Endothelial cell of hepatic sinusoid (primary cell): ENCODE measurements at regions not wholly inside any gene's neighbourhood (a gene's known extent, or its start where the extent isn't known, plus 50 kb on each side); places are given as distances from the start of the nearest gene placed in this dataset.
"Not testable (repeated sequence)": the region's sequence is repeated elsewhere in the genome, so short reads cannot be mapped to it uniquely, and the experiment has no call there.

Source experiments
- in situ Hi-C: cut with HindIII; loops from 2 replicates; pipeline ENCODE4 v1.10.0; 2017; ENCODE audit warnings: low sequenced_read_pairs

DNA sequence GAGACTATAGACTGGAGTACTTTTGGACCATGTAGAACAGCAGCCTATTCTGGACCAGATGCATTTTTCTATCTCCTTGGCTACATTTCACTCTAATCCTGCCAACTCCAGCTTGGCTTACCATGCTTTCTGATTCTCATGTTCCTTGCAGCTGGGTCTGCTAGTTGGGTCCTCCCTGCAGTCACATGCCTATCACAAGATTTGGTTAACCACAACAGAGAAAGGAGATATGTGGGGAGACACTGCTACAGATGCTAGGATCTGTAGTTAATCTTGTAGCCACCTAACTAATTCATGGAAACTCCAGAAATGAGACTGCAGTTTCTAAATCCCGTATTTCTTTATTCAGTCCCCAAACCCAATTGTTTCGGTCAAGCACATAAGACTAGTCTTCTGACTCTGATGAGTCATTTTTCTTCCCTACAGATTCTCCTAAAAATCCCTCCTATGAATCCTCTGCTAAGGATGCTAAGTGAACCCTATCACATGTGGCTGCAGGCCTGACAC is 410.6 kb downstream of the DAD1 start:
- in situ Hi-C loops = no loop called here

DNA sequence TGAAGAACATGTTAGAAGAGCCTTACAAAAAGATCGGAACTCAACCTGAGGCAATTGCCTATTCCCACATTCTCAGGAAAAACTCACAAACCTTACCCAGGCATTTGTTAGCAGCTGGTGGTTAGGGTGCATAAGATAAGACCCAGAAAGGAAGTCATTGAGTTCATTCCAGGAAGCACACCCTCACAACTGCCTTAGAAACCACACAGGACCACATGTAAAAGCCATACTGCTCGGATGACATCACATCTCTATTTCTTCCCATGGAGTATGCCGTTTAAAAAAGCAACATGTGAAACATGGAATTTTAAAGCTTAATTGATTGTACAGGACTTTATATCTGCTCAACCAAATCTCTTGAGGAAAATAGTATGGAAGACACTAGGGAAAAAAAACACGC is 411.2 kb downstream of the DAD1 start:
- in situ Hi-C loops = no loop called here

DNA sequence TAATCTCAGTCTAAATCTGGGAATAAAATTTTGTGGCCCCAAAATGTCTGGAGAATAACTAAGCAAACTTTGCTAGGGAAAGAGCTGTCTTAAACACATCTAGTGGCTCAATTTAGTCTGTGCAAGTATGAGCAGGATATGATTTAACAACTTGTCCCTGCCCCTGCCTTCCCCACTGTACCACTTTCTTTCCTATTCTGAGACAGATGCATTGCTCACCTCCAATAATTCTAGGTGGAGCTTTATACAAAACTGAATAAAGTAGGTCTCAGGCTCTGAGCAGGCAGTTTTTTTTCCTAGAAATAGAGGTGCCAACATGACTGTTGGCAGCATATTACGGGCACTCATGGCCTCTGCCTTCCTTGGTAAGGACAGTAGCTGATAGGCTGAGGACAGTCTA is 412.1 kb downstream of the DAD1 start:
- in situ Hi-C loops = no loop called here

DNA sequence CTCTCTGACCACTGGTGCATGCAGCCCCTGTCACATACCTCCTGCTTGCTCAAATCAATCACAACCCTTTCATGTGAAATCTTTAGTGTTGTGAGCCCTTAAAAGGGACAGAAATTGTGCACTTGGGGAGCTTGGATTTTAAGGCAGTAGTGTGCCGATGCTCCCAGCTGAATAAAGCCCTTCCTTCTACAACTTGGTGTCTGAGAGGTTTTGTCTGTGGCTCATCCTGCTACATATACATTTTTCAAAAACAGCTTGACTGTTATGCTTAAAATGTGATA is 413.8 kb downstream of the DAD1 start:
- in situ Hi-C loops = not testable (repeated sequence)

DNA sequence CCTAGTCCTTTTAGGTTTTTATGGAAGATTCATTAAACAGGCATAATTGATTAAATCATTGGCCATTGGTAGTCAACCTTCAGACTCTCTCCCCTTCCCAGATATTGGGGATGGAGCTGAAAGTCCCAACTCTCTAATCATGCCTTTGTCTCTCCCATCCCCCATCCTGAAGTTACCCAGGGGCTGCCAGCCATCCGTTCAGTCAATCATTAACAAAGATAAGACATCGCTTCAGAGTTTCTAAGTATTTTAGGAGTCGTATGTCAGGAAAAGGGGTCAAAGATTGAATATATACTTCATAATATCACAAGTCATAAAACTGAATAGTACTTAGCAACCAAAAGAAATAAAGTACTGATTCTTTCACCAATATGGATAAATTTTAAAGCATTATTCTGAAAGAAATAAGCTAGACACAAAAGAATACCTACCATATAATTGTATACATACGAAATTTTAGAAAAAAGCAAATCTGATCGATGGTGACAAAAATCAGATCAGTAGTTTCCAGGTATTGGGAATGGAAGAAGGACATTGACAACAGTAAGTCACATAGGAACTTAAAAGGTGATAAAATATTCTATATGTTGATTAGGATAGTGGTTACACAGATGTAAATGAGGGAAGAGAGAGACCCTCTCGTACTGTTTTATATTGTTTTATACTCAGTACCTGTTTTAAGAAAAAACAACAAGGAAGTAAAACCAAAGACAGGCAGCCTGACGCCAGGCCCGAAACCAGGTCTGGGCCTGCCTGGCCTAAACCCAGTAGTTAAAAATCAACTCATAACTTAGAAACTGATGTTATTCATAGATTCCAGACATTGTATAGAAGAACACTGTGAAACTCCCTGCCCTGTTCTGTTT is 414.4 kb downstream of the DAD1 start:
- in situ Hi-C loops = no loop called here

DNA sequence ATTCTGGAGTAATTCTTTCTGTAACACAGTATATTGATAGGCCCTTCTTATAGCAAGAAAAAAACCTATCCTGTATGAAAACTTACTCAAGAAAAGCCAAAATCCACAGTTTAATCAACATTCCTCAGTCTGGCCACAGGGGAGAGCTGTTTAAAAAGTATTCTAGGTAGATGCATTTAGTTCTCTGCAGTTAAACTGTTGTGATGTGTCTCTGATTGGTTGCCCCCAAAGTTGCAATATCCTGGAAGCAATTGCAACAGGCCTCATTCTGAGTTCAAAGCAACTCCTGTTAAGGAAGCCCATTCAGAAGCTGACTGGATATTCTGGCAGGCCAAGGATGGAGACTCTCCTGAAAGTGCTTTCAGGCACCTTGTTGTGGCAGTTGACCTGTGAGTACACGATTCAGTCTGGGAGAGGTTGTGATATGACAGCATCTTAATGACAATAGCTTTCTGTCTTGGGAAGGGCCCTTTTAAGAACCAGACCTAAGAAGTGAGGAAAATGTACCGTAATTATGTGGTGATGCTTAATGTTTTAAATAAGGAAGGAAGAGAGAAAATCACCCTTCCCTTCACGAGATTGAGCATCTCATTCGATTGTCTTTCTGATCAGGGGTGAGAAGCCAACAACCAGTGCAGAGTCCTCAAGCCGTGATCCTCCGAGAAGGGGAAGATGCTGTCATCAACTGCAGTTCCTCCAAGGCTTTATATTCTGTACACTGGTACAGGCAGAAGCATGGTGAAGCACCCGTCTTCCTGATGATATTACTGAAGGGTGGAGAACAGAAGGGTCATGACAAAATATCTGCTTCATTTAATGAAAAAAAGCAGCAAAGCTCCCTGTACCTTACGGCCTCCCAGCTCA is 420.7 kb downstream of the DAD1 start:
- in situ Hi-C loops = no loop called here

DNA sequence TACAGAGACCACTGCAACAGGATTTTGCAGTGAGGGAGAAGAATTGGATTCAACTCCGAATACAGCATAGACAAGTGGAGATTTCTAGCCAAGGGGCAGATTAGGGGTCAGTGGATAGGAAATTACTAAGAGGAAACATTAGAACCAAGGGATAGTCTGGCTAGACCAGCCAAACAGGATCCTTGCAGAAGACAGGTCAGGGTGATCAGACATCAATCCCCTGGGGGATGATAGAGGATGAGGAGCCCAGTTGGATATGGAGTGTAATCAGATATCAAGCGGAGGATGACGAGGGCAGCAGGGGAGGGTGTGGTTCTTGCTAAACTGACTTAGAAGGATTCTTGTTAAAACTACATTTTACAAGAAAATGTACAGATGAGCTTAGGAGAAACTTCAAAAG is 424.4 kb downstream of the DAD1 start:
- in situ Hi-C loops = no loop called here

DNA sequence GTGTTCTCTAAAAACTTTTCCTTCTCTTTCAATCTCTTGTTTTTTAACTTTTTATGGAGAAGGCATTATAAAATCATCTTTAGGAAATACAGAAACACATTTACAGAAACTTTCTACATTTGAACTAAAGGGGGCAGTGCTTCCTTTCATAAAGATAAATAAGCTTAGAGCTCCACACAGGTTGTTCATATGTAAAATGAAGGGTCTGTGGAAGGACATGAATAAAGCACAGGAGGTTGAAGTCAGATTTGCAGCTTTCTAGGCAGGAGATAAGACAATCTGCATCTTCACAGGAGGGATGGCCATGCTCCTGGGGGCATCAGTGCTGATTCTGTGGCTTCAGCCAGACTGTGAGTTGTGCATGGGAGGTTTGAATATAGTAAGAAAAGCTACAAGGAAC is 426.0 kb downstream of the DAD1 start:
- in situ Hi-C loops = no loop called here

DNA sequence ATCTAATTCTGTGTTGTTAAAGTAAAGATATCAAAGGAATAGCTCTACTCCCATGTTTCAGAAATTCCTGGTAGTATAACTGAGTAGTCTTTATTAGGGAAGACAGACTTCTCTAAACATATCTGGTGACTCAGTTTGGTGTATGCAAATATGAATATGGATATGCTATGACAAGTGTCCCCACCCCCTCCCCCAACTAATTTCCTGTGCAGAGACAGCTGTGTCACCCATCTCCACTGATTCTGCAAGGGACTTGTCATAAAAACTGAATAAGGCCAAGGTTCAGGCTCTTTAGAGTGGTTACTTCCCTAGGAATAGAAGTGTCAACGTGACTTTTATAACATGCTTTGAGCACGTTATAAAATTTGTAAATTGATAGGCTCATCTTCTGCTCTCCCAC is 429.1 kb downstream of the DAD1 start:
- in situ Hi-C loops = no loop called here

DNA sequence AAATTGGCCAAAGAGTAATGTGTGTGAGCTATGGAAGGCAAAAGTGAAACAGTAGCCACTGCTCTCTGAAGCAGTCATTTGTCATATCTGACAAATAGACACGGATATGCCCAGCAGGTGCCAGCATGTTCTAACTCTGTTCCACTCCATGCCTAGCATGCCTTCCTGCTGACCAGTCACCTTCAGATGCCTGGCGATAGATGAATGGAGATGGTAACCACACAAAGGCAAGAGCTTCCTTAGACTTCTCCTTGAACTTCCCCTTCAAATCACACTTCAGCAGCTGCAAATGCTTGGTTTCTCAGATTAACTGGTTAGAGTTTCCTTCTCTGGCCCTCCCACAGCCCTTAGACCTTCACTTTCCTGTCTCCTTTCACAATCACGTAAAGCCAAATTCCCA is 429.9 kb downstream of the DAD1 start:
- in situ Hi-C loops = no loop called here

DNA sequence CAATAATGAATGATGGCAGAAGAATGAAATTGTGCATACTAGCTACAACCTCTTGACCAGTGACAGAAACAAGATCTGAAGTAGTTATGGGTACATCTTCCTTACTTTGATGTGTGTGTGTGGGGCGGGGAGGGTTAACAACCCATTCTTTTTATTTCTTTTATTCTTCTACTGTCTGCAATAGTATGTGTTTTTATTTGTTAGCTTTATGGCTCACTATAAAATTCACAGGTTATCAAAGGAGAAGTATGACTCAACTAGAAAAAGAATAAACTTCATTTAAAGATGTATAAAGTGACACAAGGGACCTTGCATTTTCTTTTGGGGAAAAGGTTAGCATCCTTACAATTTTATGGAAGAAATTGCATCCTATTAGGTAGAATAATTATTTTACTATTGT is 430.5 kb downstream of the DAD1 start:
- in situ Hi-C loops = no loop called here

DNA sequence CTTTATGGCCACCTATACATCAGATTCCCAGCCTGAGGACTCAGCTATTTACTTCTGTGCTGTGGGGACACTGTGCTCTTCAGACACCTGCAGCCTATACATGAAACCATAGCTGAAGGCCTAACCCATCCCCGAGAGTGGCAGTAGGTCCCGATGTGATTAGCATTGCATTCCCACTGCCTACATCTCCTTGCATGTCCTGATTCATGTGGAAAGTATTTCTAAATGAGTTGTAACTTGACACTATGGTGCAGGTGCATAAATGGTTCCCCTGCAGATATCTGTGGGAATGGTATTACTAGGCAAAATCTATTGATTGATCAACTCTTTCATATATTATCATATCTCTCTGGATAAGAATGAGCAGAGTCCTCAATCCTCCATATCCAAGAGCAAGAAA is 433.5 kb downstream of the DAD1 start:
- in situ Hi-C loops = no loop called here

DNA sequence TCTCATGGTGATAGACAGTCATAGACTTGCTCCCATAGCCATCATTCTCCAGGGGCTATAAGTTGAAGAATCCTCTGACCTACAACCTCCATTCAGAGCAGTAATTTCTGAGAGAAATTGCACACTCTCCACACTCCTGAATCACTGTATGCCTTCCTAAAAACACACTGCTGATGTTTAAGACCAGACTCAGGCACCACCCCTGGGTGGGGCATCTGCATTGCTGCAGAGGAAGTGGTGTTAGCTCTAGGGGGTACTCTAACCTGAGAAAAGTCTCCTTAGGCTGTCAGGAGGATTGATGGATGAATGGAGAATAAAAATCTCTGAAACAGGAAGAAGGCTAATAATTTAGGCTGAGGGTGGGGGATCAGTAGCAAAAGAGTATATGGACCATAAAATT is 436.1 kb downstream of the DAD1 start:
- in situ Hi-C loops = no loop called here

DNA sequence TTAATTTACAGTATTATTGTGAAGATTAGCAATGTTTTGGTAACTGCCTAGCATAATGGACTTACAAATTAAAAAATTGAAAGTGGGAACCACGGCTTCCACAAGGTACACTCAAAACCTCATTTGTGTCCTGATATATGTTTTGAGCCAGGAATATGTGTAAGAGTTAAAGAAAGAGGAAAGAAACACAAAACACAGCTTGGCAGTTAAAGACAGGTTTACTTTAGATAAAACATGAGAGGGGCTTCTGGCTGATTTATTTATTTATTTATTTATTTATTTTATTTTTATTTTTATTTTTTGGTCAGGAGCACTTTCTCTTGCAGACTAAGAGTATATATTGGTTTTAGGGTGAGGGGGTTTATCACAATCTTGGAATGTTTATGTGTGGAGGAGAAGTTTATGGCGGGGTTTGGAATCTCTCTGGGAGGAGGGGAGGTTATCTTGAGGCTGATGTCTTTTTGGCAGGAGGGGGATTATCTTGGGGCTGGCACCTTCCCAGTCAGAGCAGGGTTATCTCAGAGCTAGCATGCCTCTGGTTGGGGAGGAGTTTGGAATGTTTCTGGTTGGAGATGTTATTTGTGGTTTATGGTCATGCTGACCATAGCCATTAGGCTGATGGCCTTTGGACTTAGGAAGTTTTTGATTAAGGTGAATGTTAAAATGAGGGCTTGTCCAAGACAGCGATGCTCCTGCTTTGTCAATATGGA is 436.7 kb downstream of the DAD1 start:
- in situ Hi-C loops = no loop called here

DNA sequence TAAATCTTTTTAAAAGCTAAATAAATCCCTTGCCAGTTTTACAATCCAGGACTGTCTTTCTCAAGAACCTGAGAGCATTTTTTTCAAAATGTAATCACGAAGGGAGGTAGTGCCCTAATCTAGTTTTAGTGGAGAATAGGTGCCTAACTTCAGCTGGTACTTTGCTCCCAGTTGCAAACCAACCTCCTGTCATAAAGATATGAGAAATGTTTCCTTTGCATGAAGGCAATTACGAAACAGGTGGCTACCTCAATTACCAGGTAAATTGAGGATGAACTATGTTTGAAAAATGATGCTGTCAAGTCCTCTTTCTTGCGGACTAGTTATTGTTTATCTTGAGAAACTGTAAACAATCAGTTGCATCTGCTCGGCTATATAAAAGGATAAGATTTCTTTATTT is 437.9 kb downstream of the DAD1 start:
- in situ Hi-C loops = no loop called here

DNA sequence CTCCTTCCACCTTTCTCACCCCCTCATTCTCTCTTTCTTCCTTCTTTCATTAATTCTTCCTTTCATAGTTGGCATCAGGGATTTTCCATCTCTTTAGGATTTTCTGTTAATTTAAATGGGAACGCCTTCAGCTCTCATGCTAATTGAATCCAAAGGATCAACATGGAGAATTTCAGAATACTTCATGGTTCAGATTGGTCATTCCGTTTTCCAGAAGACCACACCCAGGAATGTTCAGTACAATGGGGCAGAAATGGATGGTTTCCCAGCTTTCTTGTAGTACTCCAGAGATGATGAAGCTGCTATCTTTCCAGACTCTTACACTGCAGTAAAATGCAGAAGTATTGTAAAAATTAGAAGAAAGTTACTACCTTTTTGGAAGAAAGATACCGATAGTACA is 440.0 kb downstream of the DAD1 start:
- in situ Hi-C loops = no loop called here

DNA sequence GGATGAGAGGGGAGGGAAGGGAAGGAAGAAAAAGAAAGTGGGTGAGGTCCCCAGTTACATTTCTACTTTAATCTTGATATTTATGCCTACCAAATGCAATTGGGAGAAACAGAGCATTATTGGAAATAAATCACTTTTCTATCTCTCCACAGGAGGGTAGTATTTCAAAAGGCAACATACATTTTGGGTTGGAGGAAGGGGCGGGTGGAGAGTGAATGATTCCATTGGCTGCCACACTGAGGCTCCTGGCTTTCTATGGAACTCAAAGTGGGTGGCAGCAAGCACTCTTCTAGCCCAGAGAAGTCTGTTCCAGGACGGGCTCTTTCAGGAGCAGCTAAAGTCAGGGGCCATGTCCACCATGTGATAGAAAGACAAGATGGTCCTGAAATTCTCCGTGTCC is 441.3 kb downstream of the DAD1 start:
- in situ Hi-C loops = no loop called here

DNA sequence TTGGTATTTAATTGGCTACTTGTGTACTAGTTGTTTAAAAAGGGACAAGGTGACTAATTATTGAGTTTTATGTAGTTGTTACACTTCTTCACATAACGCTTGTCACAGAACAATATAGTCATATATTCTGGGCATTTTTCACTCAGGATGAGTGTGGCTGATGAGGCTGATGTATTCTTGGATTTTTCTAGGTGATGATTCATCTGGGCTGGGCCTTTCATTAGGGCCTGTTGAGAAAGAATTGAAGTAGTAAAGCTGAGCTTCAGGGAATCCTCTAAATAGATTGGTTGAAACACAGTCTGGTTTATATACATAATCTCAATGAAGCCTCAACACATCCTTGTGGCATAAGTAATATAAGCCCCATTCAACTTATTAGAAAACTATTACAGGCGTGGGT is 445.7 kb downstream of the DAD1 start:
- in situ Hi-C loops = no loop called here

DNA sequence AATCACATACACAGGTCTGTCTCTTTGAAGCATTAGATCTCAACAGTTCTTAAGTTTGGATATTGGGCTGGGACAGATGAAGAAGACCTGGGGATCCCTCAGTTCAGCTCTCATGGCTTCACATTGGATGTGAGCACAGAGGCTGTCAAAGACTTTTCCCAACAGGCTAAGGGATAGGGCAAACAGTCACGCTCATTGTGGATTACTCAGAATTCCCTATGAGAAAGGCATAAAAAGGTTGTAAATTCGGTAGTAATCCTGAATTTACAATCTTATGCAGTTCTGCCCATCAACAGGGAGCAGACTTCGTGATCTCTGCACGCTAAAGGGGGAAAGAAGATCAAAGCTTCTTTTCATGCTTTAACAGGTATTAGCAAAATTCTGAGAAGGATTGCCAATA is 448.4 kb downstream of the DAD1 start:
- in situ Hi-C loops = no loop called here

DNA sequence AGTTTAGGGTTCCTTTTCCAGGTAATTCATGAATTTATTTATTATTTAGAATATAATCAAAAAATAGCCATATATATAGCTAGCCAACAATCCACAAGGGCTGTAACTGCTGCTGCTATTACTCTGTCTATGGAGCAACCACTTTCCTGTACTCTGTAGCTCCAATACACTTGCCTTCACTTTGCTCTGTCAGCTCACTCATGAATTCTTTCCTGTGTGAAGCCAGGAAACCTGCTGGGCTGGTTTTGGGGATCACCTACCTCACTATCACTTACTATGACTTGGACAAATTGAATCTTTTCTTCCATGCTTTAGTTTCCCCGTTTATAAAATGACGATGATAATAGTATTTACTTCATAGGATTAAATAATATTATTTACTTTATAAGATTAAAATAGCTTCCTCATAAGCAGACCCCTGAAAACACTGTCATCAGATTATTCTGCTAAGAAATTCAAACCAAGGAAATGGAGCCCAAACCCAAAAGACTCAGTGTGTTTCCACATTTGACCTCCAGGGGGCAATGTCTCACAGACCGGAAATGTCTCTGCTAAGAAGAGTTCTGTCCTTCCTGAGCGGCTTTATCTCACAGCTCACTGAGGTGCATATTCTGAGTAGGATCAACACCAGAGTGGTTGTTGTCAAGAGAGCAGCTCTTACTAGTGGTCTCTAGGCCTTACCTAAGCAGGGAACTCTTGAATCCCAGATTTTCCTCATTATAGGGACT is 457.1 kb downstream of the DAD1 start:
- in situ Hi-C loops = no loop called here

DNA sequence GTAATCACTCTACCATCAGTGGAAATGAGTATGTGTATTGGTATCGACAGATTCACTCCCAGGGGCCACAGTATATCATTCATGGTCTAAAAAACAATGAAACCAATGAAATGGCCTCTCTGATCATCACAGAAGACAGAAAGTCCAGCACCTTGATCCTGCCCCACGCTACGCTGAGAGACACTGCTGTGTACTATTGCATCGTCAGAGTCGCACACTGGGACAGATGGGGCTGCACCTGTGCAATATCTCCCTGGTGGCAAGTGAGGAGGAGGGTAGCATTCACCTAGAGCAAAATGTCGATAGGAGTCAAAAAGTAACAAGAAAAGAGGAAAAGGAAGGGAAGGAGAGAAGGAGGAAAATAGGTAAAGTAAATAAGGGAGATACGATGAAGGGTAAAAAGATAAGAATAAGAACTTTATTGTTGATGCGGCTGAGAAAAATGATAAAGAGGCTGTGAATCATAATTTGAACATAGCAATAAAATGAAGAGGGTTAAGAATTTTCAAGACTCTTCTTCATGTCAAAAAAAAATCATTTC is 450.5 kb upstream of the OR4E1 start:
- in situ Hi-C loops = no loop called here
